HUDEP-2 (cell line): ENCODE measurements at regions not wholly inside any gene's neighbourhood (a gene's known extent, or its start where the extent isn't known, plus 50 kb on each side); places are given as distances from the start of the nearest gene placed in this dataset.

Source experiments
- DNase-seq, 76 experiments: peaks; one replicate each; lab custom pipeline; 2025; ENCODE audit not compliant: unreplicated experiment in 76 of 76; lab: John Stamatoyannopoulos, UW

DNA sequence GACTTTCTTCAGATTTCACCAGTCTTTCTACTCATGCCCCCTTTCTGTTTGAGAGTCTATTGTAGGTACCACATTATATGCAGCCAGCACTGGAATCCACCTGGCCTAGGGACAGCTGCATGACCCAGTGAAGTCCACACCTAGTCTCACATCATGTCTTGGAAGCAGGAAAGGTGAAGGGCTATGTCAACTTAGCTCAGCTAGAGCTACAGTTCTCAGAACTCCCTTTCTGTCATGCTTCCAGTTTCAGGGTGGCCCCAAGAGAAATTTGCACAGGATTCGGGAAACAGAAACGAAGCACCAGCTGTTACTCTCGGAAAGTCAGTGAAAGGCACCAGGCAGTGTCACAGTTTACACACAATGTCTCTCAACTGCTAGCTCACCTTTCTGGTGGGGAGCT is 51.6 kb upstream of the NLRP1 start:
- DNase-seq = no peak

DNA sequence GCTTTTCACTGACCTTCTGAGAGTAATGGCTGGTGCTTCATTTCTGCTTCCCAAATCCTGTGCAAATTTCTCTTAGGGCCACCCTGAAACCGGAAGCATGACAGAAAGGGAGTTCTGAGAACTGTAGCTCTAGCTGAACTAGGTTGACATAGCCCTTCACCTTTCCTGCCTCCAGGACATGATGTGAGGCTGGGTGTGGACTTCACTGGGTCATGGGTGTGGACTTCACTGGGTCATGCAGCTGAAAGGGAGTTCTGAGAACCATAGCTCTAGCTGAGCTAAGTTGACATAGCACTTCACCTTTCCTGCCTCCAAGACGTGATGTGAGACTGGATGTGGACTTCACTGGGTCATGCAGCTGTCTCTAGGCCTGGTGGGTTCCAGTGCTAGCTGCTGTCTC is 54.3 kb upstream of the NLRP1 start:
- no peak for DNase-seq

DNA sequence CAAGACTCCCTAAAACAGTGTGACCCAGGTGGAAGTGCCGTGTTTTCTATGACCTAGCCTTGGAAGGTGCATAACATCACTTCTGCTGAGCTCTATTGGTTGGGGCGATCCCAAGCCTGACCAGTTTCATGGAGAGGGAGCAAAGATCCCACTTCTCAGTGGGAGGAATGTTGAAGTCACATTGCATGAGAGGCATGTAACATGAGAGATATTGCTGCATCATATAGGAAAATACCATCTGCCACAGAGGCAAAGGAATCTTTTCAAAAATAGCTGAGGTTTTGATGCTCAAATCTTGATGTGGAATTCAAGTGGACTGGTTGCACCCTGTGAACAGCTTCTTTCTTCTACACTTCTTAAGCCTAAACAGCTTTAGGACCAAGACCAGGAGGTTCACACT is 56.4 kb upstream of the NLRP1 start:
- DNase-seq = no peak

DNA sequence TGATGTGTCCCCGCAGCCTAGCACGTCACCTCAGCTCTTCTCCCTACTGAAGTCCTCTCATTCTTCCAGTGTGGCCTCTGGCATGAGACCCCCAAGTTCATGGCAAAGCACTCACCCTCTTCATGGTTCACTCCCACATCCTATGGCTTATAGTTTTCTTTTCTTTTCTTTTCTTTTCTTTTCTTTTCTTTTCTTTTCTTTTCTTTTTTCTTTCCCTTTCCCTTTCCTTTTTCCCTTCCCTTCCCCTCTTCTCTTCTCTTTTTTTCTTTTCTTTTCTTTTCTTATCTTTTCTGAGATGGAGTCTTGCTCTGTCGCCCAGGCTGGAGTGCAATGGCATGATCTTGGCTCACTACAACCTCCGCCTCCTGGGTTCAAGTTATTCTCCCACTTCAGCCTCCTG is 58.4 kb upstream of the NLRP1 start:
- no peak for DNase-seq

DNA sequence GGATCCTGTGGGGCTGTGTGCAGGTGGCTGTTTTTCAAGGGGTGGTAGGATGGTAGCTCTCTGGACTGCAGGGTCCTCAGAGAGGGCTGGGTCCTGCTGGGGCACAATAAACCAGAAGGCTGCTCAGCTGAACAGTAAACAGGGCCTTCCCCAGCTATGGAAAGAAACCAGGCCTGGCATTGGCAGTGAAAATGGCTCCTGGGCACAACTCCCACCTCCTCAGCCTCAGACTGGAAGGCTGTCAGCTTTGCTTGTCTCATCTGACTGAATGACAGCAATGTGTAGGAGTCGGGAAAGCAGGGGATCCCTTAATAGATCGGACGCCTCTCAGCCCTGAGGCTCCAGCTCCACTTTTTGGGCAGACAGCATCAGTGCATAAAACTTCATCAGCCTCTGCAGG is 59.8 kb upstream of the NLRP1 start:
- DNase-seq = no peak

DNA sequence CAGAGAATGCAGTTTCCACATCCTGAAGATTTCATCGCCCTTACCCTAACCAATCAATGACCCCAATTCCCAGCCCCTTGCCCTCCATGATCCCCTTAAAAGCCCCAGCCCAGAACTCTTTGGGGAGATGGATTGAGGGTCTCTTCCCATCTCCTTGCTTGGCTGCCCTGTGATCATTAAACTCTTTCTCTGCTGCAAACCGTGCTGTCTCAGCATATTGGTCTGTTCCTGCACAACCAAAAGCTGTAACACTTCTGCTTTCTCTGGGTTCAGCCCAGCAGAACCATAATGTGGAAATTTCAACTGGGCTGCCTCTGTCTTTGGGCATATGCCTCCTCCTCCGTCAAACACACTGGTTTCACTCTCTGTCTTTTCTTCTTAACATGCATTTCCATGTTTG is 67.0 kb upstream of the NLRP1 start:
- DNase-seq = no peak

DNA sequence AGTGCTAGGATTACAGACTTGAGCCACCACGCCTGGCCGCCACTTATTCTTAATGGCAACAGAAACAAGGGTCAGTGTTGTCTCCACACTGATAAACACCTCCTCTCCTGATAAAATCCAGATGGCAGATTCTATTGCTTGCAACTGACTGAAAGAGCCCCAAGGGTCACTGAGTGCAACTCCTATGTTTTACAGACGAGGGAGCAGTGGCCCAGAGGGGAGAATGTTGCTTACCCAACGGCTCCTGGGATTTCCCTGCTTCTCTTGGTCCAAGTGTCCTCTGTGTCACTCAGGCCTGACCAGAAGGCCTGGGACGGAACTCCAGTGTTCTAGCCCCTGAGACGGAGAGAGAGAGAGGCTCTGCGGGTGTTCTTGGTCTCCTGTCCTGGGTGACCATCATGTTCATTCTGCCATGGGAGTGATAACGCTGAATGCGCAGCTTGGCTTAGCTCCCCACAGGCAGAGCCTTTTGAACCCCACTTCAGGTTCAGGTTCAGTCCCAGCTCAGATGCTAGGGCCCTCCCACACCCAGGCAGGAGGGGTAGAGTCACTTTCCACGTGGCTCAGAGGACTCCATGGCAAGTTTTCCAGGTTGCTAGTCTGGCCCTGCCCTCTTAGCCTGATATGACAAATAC is 77.3 kb upstream of the NLRP1 start:
- DNase-seq = no peak

DNA sequence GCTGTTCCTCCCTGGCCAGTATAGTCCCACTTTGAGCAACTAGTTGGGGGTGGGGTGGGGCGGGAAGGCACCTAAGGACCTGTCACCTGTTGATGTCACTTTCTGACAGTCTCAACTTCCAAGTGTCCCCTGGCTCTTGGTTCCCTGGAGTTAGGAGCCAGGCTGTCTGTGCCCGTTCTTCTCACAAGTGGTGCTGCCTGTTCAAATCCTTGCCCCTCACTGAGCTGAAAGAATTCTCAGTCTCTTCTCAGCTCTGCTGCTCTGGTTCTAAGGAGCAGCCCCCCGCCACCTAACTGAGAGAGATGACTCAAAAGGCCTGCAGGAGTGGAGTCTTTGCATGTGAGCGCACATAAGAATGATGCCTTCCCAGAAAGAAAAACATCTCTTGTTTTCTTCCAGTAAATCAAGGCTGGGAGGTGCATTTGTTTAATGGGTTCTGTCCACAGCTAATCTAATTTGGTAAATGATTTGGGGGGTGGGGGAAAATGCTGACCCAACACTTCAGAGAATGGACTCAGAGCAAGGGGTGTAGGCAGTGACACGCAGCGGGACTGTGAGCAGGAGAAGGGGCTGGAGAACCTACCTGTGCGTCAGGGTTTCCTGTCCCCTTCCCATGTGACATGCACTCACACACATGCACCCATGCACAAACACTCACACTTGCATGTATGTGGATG is 78.2 kb upstream of the NLRP1 start:
- DNase-seq = no peak

DNA sequence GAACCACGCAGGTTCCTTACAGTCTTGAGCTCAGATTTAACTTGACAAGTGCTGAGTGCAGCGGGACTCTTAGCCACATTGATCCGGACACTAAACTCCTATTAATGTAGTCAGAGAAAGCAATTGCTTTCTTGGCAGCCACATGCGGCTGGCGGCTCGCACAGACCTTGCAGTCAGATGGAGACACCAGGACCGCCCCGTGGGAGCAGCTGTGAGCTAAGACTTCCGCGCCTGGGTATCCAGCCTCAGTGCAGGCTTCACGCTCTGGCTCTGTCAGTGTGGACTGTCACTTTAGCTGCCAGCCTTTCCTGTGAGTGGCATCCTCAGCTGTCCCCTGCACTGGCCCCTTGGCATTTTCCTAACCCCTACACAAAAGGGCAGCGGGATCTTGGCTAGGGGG is 80.9 kb upstream of the NLRP1 start:
- DNase-seq = no peak

DNA sequence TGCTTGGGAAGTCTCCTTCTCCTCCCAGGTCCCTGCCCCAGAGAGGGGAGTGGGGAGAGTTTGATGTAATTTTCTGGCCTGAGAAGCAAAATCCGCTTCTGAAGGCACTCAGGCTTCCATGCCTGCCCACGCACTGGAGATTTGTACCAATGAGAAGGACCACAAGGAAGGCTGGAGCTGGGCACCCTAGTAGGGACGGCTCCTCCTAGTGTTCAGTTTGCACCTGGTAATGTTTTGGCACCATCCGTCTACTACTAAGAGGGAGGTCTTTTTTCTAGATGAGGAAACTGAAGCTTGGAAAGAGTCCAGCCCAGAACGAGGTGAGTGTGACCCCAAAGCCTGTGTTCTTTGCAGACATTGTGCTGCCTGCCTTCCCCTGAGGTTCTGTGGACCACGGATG is 83.6 kb upstream of the NLRP1 start:
- peak in 2 of 76 experiments; percentile 1 to 7 for DNase-seq

DNA sequence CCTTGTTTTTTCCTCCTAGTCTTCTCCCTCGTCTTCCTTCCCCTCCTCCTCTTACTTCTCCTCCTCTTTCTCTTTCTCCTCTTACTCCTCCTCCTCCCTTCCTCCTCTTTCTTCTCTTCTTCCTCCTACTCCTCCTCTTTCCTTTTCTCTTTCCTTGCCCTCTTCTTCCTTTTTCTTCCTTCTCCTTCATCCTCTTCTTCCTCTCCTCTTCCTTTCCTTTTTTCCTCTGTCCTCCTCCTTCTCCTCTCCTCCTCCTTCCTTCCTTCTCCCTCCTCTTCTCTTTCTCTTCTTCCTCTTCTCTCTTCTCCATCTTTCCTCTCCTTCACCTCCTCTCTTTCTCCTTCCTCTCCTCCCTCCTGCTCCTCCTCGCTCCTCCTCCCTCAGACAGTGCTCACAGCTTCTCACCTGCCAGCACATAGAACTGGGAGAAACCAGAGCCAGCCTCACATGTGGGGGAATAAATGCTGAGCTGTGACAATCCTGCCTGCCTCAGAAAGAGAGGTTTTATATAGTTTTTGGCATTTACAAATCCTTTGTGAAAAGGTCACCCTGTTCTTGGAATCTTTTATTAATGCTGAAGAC is 84.3 kb upstream of the NLRP1 start:
- DNase-seq = no peak

DNA sequence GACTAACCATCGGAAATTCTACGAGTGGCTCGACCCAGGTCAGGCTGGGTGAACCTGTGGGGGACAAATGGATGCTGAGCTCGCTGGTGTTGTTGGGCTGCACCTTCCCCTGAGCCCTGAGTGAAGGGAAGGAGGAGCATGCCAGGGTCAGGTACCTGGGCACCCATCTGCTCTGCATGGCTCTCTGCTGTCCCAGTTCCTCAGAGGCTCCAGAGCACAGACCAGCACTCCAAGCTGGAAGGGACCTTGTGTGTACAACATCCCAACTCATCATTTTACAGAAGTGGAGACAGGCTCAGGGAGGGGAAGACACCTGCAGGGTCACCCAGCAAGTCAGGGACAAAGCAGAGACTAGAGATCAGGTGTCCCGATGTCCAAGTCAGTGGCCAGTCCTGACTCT is 84.9 kb upstream of the NLRP1 start:
- no peak for DNase-seq

DNA sequence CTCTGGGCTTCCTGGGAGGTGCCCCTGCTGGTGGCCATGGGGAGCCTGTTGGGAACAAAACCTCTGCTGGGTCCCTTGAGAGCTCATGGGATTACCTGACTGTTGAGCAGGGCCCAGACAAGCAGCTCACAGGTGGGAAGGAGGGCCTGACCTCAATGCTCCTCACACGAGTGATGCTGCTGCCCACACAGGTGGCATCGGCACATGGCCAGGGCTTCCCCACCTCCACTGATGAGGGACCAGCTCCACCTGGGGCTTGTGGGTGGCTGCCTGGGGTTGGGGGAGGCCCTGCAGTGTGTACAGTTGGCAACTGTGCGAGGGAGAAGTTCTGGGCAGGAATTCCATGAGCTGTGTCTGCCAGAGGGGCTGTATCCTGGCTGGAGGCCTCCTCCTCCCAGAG is 87.8 kb upstream of the NLRP1 start:
- no peak for DNase-seq

DNA sequence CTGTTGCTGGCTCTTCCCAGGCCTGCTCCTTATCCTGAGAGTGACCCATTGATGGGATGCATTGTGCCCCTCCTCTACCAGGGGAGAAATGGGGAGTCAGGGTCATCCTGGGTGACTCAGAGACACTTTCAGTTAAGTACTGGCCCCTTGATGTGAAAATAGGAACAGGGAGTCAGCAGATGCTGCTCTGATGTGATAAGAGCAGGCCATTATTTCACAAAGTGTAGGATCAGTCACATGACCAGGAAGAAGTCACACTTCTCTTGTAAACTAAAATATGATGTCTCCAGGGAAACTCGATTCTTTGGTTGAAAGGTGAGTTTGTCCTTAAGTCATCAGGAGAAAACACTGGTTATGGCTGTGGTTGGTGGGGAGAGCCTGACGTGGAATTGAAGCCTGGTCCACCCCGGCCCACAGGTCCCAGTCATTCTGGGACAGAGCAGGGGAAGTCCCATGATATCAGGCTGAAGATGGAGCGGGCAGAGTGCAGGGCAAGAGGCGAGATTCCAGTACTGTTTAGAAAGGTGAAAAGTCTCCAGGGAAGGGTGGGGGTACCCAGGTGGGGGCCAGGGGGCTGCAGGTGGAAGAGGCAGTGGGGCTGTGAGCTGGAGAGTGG is 88.6 kb upstream of the NLRP1 start:
- DNase-seq = no peak

DNA sequence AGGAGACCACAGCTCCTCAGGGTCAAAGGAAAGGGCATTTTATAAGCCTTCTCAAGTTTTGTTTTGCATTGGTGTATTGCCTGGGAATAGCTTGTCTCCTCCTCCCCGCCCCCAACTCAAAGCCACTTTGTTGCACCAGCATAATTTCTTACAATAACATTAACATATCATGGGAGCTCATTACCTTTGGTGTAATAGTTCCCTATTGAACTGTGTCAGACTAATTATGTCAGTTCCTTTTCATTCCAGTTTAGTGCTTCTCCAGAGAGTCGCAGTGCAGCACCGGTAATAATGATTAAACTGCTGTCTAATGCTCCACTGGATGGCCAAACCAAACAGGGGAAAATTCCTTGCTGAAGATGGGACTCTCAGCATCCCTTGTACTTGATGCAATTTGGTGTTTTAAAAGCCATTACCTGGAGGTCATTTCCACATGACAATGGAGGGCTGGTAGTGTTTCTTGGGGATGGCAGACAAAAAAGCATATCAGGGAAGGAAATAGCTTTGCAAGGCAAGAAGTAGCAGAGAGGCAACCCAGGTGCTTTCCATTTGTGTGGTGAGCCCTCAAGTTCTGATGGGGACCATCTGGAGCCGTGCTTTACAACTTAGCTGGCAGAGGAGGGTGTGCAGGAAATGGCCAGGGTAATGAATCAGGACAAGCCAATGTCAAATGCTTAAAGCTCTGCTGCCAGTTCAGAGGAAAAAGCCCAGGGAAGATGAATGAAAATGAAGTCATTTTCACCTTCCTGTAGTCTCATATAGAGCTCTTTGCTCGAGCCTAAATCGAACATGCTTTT is 91.5 kb upstream of the NLRP1 start:
- no peak for DNase-seq

DNA sequence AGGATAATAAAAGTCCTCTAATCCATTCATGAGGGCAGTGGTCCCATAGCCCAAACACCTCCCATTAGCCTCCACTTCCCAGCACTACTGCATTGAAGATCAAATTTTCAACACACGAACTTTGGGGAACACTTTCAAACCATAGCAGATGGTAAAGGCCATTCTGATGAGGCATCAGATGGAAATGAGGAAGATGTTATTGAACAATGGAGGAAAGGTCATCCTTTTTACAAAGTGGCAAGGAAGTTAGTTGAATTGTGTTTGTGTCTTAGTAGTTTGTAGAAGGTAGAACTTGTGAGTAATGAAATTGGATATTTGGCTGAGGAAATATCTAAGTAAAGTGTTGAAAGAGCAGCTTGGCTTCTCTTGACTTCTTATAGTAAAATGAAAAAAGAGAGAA is 93.3 kb upstream of the NLRP1 start:
- DNase-seq = no peak

DNA sequence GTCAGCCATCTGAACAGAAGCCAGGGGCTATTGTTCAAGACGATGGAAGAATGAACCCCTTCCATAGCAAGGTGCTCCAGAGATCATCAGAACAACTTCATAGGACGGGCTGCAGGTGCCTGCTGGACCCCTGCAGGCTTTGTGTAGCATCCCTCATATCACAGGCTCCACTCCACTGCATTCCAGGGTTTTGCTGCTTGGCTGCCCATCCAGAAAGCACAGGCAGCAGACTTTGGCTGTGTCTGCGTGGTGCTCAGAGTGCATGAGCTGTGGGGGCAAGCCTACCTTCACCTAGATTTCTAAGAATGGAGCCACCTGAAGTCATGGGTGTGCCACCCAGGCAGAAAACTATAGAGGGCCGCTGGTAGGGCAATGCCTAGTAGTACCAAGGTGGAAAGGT is 93.9 kb upstream of the NLRP1 start:
- DNase-seq = no peak

DNA sequence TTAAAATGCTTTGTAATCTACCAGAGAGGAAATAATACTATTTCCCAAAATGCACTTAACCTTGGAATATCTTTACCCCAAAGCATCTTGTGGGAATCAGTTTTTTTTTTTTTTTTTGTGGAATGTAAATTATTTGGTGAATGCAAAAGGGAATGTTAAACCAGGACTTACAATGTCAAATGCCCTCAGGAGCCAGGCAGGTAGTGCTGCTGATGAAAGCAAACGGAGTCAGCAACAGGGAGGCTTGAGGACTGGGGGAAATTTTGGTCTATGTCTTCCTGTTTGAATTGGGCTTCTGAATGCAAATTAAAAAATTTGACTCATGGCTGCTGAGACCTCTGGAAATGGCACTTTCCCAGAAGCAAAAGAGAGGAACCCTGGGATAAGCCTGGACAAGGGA is 96.5 kb upstream of the NLRP1 start:
- no peak for DNase-seq

DNA sequence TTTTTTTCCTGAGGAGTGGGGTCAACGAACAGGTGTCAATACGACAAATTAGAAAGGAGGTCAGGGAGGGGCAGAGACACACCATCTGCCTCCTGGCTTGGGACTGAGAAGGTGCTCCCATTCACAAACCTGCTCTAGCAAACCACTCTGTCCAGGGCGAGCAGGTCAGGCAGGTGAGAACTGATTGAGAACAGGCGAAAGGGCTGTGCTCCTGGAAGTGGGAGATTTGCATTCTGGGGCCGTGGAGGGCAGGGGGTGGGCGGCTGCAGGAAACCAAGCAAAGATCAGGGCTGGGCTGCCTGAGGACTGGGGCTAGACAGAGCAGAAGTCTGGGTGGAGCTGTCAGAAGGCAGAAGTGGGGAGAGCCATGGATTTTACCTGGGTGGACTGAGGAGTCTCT is 98.9 kb upstream of the NLRP1 start:
- DNase-seq = no peak

DNA sequence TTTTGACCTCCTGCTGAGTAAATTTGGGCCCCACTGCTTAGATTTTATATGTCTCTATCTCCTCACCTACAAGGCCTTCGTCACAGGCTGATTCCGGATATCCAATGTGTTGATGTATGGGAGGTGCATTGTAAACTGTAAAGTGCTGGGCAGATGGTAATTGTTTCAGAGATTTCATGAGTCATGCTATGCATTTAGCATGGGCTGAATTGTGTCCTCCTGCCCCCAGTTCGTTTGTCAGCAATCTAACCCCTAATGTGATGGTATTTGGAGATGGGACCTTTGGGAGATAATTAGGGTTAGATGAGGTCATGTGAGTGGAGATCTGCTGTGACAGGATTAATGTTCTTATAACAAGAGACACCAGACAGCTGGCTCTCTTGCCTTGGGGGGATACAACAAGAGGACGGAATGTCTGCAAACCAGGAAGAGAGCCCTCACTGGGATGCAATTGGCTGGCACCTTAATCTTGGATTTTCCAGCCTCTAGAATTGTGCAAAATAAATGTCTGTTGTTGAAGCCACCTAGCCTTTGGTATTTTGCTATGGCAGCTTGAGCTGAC is 101.8 kb upstream of the NLRP1 start:
- DNase-seq = no peak

DNA sequence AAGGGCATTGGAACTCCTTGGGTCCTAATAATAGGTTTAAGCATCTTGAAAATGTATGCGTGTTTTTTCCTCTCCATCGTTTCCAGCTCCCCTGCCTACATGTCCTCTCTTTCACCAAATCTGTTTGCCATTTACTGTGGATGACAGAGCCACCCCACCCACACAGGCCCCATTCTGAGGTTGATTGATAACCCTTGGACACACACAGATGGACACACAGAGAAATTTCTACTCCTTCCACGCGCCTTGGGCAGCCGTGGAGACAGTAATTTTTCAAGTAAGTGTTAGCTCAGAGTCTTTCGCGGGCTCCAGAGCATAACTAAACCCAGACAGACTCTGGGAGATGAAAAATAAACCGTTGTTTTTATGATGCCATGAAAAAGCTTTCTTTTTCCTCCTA is 103.3 kb upstream of the NLRP1 start:
- DNase-seq = no peak
